Lower lobe of right lung (tissue), 2 donors: ENCODE measurements at regions not wholly inside any gene's neighbourhood (a gene's known extent, or its start where the extent isn't known, plus 50 kb on each side); places are given as distances from the start of the nearest gene placed in this dataset.

Experiments used
- ATAC-seq, 2 donors: fragments of 200-7000 bp; cut with Tn5 transposase; one replicate each; pipeline ENCODE4 v1.9.1; 2020 to 2022; ENCODE audit warnings: mild to moderate bottlenecking in 2 of 2, moderate library complexity in 2 of 2
- DNase-seq: peaks from one replicate; pipeline ENCODE4 v3.0.0-alpha.2; 2020
- H3K27ac ChIP-seq: fragments of 200-600 bp; one replicate; pipeline ENCODE4 v1.8.0; 2022
- H3K27me3 ChIP-seq: fragments of 200-600 bp; one replicate; pipeline ENCODE4 v1.8.0; 2022; ENCODE audit warnings: low read depth
- H3K36me3 ChIP-seq: fragments of 200-600 bp; one replicate; pipeline ENCODE4 v1.8.0; 2022; ENCODE audit warnings: mild to moderate bottlenecking
- H3K4me1 ChIP-seq: fragments of 200-600 bp; one replicate; pipeline ENCODE4 v1.8.0; 2022
- H3K4me3 ChIP-seq: fragments of 200-600 bp; one replicate; pipeline ENCODE4 v1.8.0; 2022; ENCODE audit warnings: mild to moderate bottlenecking
- H3K9me3 ChIP-seq: fragments of 200-600 bp; one replicate; pipeline ENCODE4 v1.8.0; 2022
- CTCF ChIP-seq: fragments of 200-600 bp; IDR thresholded peaks from one replicate; pipeline ENCODE4 v1.8.0; 2022; ENCODE audit warnings: antibody characterized with exemption, mild to moderate bottlenecking
- intact Hi-C: fragments of 100-400 bp; cut with DNase I; formaldehyde crosslinking; loops from one replicate; pipeline ENCODE4 v1.11.0; 2022
- donor health status: DM: no; HTN: yes; CAD: no; lungs with severe emphysema.

GRCh38 chr15:88745065-88745464, 58.2 kb upstream of the ACAN start:
- Histone ChIP-seq H3K27ac (no peak overlapping the region), H3K4me1 (no peaks in the 10 kb centered on the region), H3K4me3 (no peak overlapping the region), H3K27me3 (peaks cover 18% of the 10 kb centered on the region), H3K9me3 (no peaks in the 10 kb centered on the region), H3K36me3 (no peaks in the 10 kb centered on the region)
- no peak for DNase-seq
- TF ChIP-seq CTCF = no peak
- no peak for ATAC-seq
- intact Hi-C loops = no loop called here

DNA sequence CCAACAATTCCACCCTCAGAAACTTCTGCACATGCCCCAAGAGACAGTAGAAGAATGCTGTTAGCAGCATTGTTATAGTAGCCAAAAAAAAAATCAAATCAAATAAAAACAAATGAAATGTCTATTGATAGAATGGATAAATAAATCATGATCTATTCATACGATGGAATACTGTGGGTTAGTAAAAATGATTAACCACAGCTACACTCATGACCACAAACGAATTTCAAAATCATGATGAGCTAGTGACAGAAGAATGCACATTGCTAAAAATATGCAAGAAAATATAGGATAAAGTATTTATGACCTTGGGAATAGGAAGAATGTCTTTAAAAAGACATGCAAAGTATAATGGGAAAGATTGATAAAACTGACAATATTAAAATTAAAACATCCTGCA, 57.5 kb upstream of the ACAN start:
- Histone ChIP-seq H3K4me3 (no peak overlapping the region), H3K9me3 (no peaks in the 10 kb centered on the region), H3K36me3 (no peaks in the 10 kb centered on the region), H3K27ac (no peak overlapping the region), H3K27me3 (peaks cover 18% of the 10 kb centered on the region), H3K4me1 (no peaks in the 10 kb centered on the region)
- DNase-seq (no peak), ATAC-seq (no peak)
- no peak for TF ChIP-seq CTCF
- intact Hi-C loops = no loop called here

DNA sequence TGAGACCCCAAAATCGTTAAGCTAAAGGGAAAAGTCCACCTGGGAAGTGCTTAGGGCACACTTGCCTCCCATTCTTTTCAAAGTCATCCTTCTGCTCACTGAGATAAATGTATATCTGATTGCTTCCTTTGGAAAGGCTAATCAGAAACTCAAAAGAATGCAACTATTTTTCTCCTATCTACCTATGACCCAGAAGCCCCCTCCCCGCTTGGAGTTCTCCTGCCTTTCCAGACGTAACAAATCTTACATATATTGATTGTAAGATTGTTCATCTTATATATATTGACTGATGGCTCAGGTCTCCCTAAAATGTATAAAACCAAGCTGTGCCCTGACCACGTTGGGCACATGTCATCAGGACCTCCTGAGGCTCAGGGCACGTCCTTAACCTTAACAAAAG, 56.8 kb upstream of the ACAN start:
- Histone ChIP-seq H3K4me1 (no peaks in the 10 kb centered on the region), H3K27me3 (peaks cover 15% of the 10 kb centered on the region), H3K36me3 (no peaks in the 10 kb centered on the region), H3K27ac (no peak overlapping the region), H3K9me3 (no peaks in the 10 kb centered on the region), H3K4me3 (no peak overlapping the region)
- DNase-seq = no peak
- ATAC-seq = no peak
- intact Hi-C loops = no loop called here
- no peak for TF ChIP-seq CTCF

DNA sequence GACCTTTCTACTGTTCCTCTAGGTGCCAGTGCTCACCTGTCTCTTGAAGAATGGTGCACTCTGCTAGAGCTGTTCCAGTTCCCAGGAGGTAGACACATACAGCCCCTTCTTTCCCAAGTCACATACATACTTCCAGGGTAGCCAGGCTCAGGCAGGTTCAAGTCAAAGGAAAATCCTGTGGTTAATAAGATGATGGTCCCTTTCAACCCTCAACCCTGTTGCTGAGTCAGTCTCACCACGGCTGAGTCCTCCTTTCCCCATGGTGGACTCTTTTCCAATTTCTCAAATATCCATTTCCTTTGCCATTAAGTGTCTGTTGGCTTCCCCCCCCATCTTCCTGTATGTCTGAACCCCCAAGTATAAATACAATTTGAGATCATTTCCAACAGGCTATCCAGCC, 56.1 kb upstream of the ACAN start:
- no peaks in the 10 kb centered on the region for H3K36me3 ChIP-seq
- DNase-seq (no peak), ATAC-seq (no peak)
- intact Hi-C loops = no loop called here
- H3K9me3 ChIP-seq = no peaks in the 10 kb centered on the region
- H3K4me3 ChIP-seq = no peak overlapping the region
- H3K27ac ChIP-seq = no peak overlapping the region
- H3K4me1 ChIP-seq = no peaks in the 10 kb centered on the region
- peaks cover 11% of the 10 kb centered on the region for H3K27me3 ChIP-seq
- TF ChIP-seq CTCF = no peak

- no peak for DNase-seq
- intact Hi-C loops = no loop called here
- TF ChIP-seq CTCF = no peak
These were observed 55.6 kb upstream of the ACAN start for GRCh38 chr15:88747631-88748030.

DNA sequence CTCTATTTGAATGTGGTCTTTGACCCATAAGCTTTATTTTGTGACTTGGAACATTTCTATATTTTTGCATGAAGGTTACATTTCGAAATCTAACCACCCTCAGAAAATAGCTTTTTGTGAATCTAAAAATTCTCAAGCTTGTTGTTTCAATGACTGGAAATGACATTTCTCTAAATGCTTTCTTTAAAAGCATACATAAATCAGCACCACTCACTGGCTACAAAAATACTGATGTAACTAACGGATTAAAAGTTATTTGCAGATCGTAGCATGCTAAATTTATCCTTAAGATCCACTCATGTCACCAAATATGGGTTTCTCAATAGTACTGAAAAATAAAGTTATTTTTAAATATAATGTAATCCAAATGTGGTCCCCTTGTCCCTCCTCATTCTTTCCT, 55.2 kb upstream of the ACAN start:
- DNase-seq = no peak
- H3K9me3 ChIP-seq = no peaks in the 10 kb centered on the region
- peaks cover 9% of the 10 kb centered on the region for H3K27me3 ChIP-seq
- no peak for TF ChIP-seq CTCF
- intact Hi-C loops = no loop called here
- no peaks in the 10 kb centered on the region for H3K36me3 ChIP-seq
- H3K27ac ChIP-seq = no peak overlapping the region
- no peak overlapping the region for H3K4me3 ChIP-seq
- H3K4me1 ChIP-seq = no peaks in the 10 kb centered on the region
- no peak for ATAC-seq

More at GRCh38 chr15:88747631-88748030, 55.6 kb upstream of the ACAN start:
- no peak for ATAC-seq
- no peak overlapping the region for H3K27ac ChIP-seq
- peaks cover 8% of the 10 kb centered on the region for H3K27me3 ChIP-seq
- H3K36me3 ChIP-seq = no peaks in the 10 kb centered on the region
- H3K4me3 ChIP-seq = no peak overlapping the region
- no peaks in the 10 kb centered on the region for H3K4me1 ChIP-seq
- H3K9me3 ChIP-seq = no peaks in the 10 kb centered on the region
